NT2/D1 (cell line): ENCODE measurements at regions not wholly inside any gene's neighbourhood (a gene's known extent, or its start where the extent isn't known, plus 50 kb on each side); places are given as distances from the start of the nearest gene placed in this dataset.

Experiments used
- DNase-seq: peaks from one replicate; pipeline ENCODE4 v3.0.0-alpha.2; 2011; ENCODE audit warnings: low read depth, low spot score
- H3K27me3 ChIP-seq: 2 replicates; pipeline ENCODE4 v1.6.0; 2011; ENCODE audit warnings: mild to moderate bottlenecking; ENCODE audit not compliant: insufficient read length, insufficient read depth
- H3K36me3 ChIP-seq: 2 replicates; pipeline ENCODE4 v1.6.1; 2011; ENCODE audit warnings: mild to moderate bottlenecking, low read length, mixed read lengths; ENCODE audit not compliant: insufficient read depth, insufficient read length
- H3K4me1 ChIP-seq: 2 replicates; pipeline ENCODE4 v1.5.1; 2011; ENCODE audit not compliant: insufficient read depth, insufficient read length
- H3K4me3 ChIP-seq: 2 replicates; pipeline ENCODE4 v1.5.1; 2011; ENCODE audit warnings: low read depth; ENCODE audit not compliant: insufficient read length
- H3K9ac ChIP-seq: 2 replicates; pipeline ENCODE4 v1.6.0; 2011; ENCODE audit warnings: low read depth; ENCODE audit not compliant: insufficient read length
- H3K9me3 ChIP-seq: 2 replicates; pipeline ENCODE4 v1.5.1; 2011; ENCODE audit warnings: mild to moderate bottlenecking, low read length; ENCODE audit not compliant: insufficient read depth
- SUZ12 ChIP-seq: IDR thresholded peaks from 2 replicates; pipeline ENCODE4 v1.6.1; 2011; ENCODE audit not compliant: insufficient read length, insufficient read depth; ENCODE audit errors: extremely low read depth
- YY1 ChIP-seq: IDR thresholded peaks from 2 replicates; pipeline ENCODE4 v1.6.1; 2011; ENCODE audit not compliant: insufficient read length, insufficient read depth
- ZNF274 ChIP-seq: IDR thresholded peaks from 2 replicates; pipeline ENCODE4 v1.6.1; 2011; ENCODE audit warnings: mild to moderate bottlenecking, low read depth, low read length

GRCh38 chr13:76398425-76398824 lies 487.8 kb downstream of the KCTD12 start:
- Histone ChIP-seq H3K4me1 (no peaks in the 10 kb centered on the region), H3K4me3 (no peak overlapping the region), H3K9me3 (no peaks in the 10 kb centered on the region), H3K27me3 (no peaks in the 10 kb centered on the region), H3K9ac (no peak overlapping the region), H3K36me3 (no peaks in the 10 kb centered on the region)
- no peak for TF ChIP-seq YY1
- no peak for TF ChIP-seq ZNF274
- no peak for TF ChIP-seq SUZ12
- no peak for DNase-seq

GRCh38 chr13:76397413-76397812 lies 488.8 kb downstream of the KCTD12 start:
- Histone ChIP-seq H3K9ac (no peak overlapping the region), H3K4me1 (no peaks in the 10 kb centered on the region), H3K4me3 (no peak overlapping the region), H3K27me3 (no peaks in the 10 kb centered on the region), H3K9me3 (no peaks in the 10 kb centered on the region), H3K36me3 (no peaks in the 10 kb centered on the region)
- TF ChIP-seq SUZ12 (no peak), ZNF274 (no peak), YY1 (no peak)
- DNase-seq, result no peak

GRCh38 chr13:76389321-76389720 lies 496.9 kb downstream of the KCTD12 start:
- no peaks in the 10 kb centered on the region for H3K4me1 ChIP-seq
- H3K9ac ChIP-seq, result no peak overlapping the region
- TF ChIP-seq SUZ12, result no peak
- no peak for TF ChIP-seq YY1
- no peak for TF ChIP-seq ZNF274
- no peaks in the 10 kb centered on the region for H3K36me3 ChIP-seq
- H3K9me3 ChIP-seq, result no peaks in the 10 kb centered on the region
- DNase-seq, result no peak
- H3K27me3 ChIP-seq, result no peaks in the 10 kb centered on the region
- no peak overlapping the region for H3K4me3 ChIP-seq

DNA sequence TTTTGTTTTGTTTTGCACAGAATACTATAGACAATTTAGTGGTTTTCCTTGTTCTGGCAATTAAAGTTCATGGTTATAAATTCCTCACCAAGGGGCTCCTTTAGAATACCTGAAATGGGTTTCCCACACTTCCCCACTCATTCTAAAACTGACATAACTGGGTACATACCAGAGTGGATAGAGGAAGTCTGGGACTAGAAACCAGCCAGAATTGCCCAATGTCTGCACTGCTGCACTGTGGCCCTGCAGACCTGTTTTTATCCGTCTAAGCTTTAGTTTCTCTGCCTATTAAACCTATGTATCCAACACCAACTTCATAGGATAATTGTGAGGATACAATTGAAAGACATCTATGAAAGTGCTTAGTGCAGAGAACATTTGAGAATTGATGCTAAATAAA lies 498.6 kb downstream of the KCTD12 start:
- DNase-seq, result no peak
- Histone ChIP-seq H3K9me3 (no peaks in the 10 kb centered on the region), H3K4me3 (no peak overlapping the region), H3K27me3 (no peaks in the 10 kb centered on the region), H3K9ac (no peak overlapping the region), H3K36me3 (no peaks in the 10 kb centered on the region), H3K4me1 (no peaks in the 10 kb centered on the region)
- no peak for TF ChIP-seq YY1
- TF ChIP-seq ZNF274, result no peak
- TF ChIP-seq SUZ12, result no peak

GRCh38 chr13:76386321-76386720 lies 499.9 kb downstream of the KCTD12 start:
- no peak for DNase-seq

GRCh38 chr13:76385586-76385985 lies 500.6 kb downstream of the KCTD12 start:
- no peak for DNase-seq
- Histone ChIP-seq H3K36me3 (no peaks in the 10 kb centered on the region), H3K9ac (no peak overlapping the region), H3K4me3 (no peak overlapping the region), H3K27me3 (no peaks in the 10 kb centered on the region), H3K9me3 (no peaks in the 10 kb centered on the region), H3K4me1 (no peaks in the 10 kb centered on the region)
- no peak for TF ChIP-seq YY1
- no peak for TF ChIP-seq SUZ12
- no peak for TF ChIP-seq ZNF274

More at GRCh38 chr13:76386321-76386720, 499.9 kb downstream of the KCTD12 start:
- no peak overlapping the region for H3K4me3 ChIP-seq
- no peaks in the 10 kb centered on the region for H3K27me3 ChIP-seq
- no peaks in the 10 kb centered on the region for H3K9me3 ChIP-seq
- TF ChIP-seq SUZ12, result no peak
- no peak for TF ChIP-seq YY1
- no peak for TF ChIP-seq ZNF274
- H3K9ac ChIP-seq, result no peak overlapping the region
- H3K4me1 ChIP-seq, result no peaks in the 10 kb centered on the region
- H3K36me3 ChIP-seq, result no peaks in the 10 kb centered on the region

GRCh38 chr13:76383676-76384461 lies 502.3 kb downstream of the KCTD12 start:
- H3K9ac ChIP-seq, result no peak overlapping the region
- H3K4me1 ChIP-seq, result no peaks in the 10 kb centered on the region
- DNase-seq, result no peak
- H3K4me3 ChIP-seq, result no peak overlapping the region
- H3K27me3 ChIP-seq, result no peaks in the 10 kb centered on the region
- TF ChIP-seq SUZ12 (no peak), ZNF274 (no peak), YY1 (no peak)
- H3K36me3 ChIP-seq, result no peaks in the 10 kb centered on the region
- H3K9me3 ChIP-seq, result no peaks in the 10 kb centered on the region

DNA sequence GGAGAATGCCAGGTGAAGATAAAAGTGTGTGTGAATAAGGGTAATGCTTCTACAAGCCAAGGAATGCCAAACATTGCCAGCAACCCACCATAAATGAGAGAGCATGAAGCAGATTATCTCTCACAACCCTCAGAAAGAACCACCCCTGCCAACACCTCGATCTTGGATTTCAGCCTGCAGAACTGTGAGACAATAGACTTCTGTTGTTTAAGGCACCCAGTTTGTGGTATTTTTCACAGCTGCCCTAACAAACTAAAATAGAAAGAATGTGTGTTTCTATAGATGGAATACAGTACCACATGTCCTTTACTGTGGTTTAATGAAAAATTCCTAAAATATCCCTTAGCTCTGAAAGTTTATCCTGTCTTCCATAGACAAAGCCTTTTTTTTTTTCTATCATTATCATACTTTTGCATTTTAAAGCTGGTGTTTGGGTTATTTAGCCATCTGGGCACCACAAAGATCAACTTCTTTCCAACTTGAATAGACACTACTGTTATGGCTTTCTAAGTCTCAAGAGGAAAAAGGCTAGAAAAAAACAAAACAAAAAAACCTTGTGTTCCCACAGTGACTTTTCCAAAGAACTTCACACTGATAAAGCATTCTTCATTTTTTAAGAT lies 505.6 kb downstream of the KCTD12 start:
- no peak overlapping the region for H3K4me3 ChIP-seq
- no peaks in the 10 kb centered on the region for H3K4me1 ChIP-seq
- no peaks in the 10 kb centered on the region for H3K9me3 ChIP-seq
- H3K9ac ChIP-seq, result no peak overlapping the region
- DNase-seq, result no peak
- no peaks in the 10 kb centered on the region for H3K27me3 ChIP-seq
- H3K36me3 ChIP-seq, result no peaks in the 10 kb centered on the region
- TF ChIP-seq SUZ12, result no peak
- no peak for TF ChIP-seq YY1
- TF ChIP-seq ZNF274, result no peak
